SKM-1 (cell line): ENCODE measurements at regions not wholly inside any gene's neighbourhood (a gene's known extent, or its start where the extent isn't known, plus 50 kb on each side); places are given as distances from the start of the nearest gene placed in this dataset.

ENCODE experiments used
- DNase-seq: peaks from one replicate; lab custom pipeline; 2025; ENCODE audit not compliant: unreplicated experiment; lab: John Stamatoyannopoulos, UW

GRCh38 chr10:43712821-43713584, 64.3 kb upstream of the ZNF32 start:
- no peak for DNase-seq

- no peak for DNase-seq
Measured at GRCh38 chr10:43710772-43711471, 62.2 kb upstream of the ZNF32 start.

GRCh38 chr10:43708262-43708661, 59.6 kb upstream of the ZNF32 start:
- DNase-seq = no peak

- no peak for DNase-seq
Measured at GRCh38 chr10:43707770-43708169, 59.1 kb upstream of the ZNF32 start.

- DNase-seq = no peak
Measured at GRCh38 chr10:43706166-43706565, 57.5 kb upstream of the ZNF32 start.

- no peak for DNase-seq
Measured at GRCh38 chr10:43703286-43703685, 54.6 kb upstream of the ZNF32 start.

GRCh38 chr10:43702936-43703281, 54.2 kb upstream of the ZNF32 start:
- DNase-seq = no peak

- DNase-seq = no peak
Measured at GRCh38 chr10:43702213-43702935, 53.7 kb upstream of the ZNF32 start.

- no peak for DNase-seq
Measured at GRCh38 chr10:43701295-43701694, 52.6 kb upstream of the ZNF32 start.

GRCh38 chr10:43700306-43700705, 51.6 kb upstream of the ZNF32 start:
- no peak for DNase-seq

GRCh38 chr10:43699516-43699915, 50.8 kb upstream of the ZNF32 start:
- DNase-seq = no peak
